H9 (cell line): ENCODE measurements at regions not wholly inside any gene's neighbourhood (a gene's known extent, or its start where the extent isn't known, plus 50 kb on each side); places are given as distances from the start of the nearest gene placed in this dataset.

ENCODE experiments used
- DNase-seq: peaks from one replicate; pipeline ENCODE4 v3.0.0-alpha.2; 2017
- H2AFZ ChIP-seq: one replicate; pipeline ENCODE4 v1.6.1; 2013; ENCODE audit warnings: mild to moderate bottlenecking, low read length, control low read depth, moderate library complexity
- H2AK5ac ChIP-seq: 2 replicates; pipeline ENCODE4 v1.6.1; 2013; ENCODE audit warnings: low read length, control low read depth, mixed read lengths; ENCODE audit not compliant: insufficient read length
- H2BK120ac ChIP-seq: one replicate; pipeline ENCODE4 v1.6.1; 2013; ENCODE audit warnings: low read depth, mild to moderate bottlenecking, low read length, control low read depth, inconsistent platforms; ENCODE audit not compliant: poor library complexity, severe bottlenecking
- H2BK12ac ChIP-seq: 2 replicates; pipeline ENCODE4 v1.6.1; 2013; ENCODE audit warnings: low read length, control low read depth, mixed read lengths, low read depth; ENCODE audit not compliant: insufficient read length
- H2BK15ac ChIP-seq: 2 replicates; pipeline ENCODE4 v1.6.1; 2013; ENCODE audit warnings: low read depth, low read length, control low read depth
- H2BK20ac ChIP-seq: one replicate; pipeline ENCODE4 v1.6.1; 2013; ENCODE audit warnings: low read depth, mild to moderate bottlenecking, low read length, control low read depth, inconsistent platforms; ENCODE audit not compliant: poor library complexity, severe bottlenecking
- H2BK5ac ChIP-seq: 2 replicates; pipeline ENCODE4 v1.6.1; 2013; ENCODE audit warnings: low read length, control low read depth, mixed read lengths; ENCODE audit not compliant: insufficient read length
- H3K14ac ChIP-seq: 2 replicates; pipeline ENCODE4 v1.6.1; 2013; ENCODE audit warnings: low read length, control low read depth; ENCODE audit not compliant: insufficient read depth
- H3K18ac ChIP-seq: 2 replicates; pipeline ENCODE4 v1.6.1; 2013; ENCODE audit warnings: low read depth, mild to moderate bottlenecking, mixed read lengths, low read length, control low read depth; ENCODE audit not compliant: insufficient read length
- H3K23ac ChIP-seq: 2 replicates; pipeline ENCODE4 v1.6.1; 2013; ENCODE audit warnings: low read length, control low read depth, mixed read lengths, low read depth; ENCODE audit not compliant: insufficient read length
- H3K23me2 ChIP-seq: 2 replicates; pipeline ENCODE4 v1.6.1; 2013; ENCODE audit warnings: low read depth, mild to moderate bottlenecking, mixed read lengths, low read length, control low read depth; ENCODE audit not compliant: insufficient read length, poor library complexity, severe bottlenecking
- H3K27ac ChIP-seq: 2 replicates; pipeline ENCODE4 v1.5.1; 2013; ENCODE audit warnings: low read length, control low read depth, mixed read lengths, low read depth; ENCODE audit not compliant: insufficient read length
- H3K27me3 ChIP-seq: 2 replicates; pipeline ENCODE4 v1.6.1; 2013; ENCODE audit warnings: low read length, control low read depth, inconsistent platforms; ENCODE audit not compliant: insufficient read depth
- H3K4ac ChIP-seq: 2 replicates; pipeline ENCODE4 v1.6.1; 2013; ENCODE audit warnings: low read depth, mild to moderate bottlenecking, control low read depth, inconsistent platforms, low read length, moderate library complexity
- H3K4me1 ChIP-seq: 2 replicates; pipeline ENCODE4 v1.6.1; 2013; ENCODE audit warnings: low read length, control low read depth, inconsistent platforms; ENCODE audit not compliant: insufficient read depth
- H3K4me2 ChIP-seq: 2 replicates; pipeline ENCODE4 v1.6.1; 2013; ENCODE audit warnings: low read length, control low read depth, mixed read lengths; ENCODE audit not compliant: insufficient read length, insufficient read depth
- H3K56ac ChIP-seq: 2 replicates; pipeline ENCODE4 v1.6.1; 2013; ENCODE audit warnings: low read depth, mild to moderate bottlenecking, mixed read lengths, low read length, control low read depth; ENCODE audit not compliant: insufficient read length
- H3K79me1 ChIP-seq: 2 replicates; pipeline ENCODE4 v1.6.1; 2013; ENCODE audit warnings: low read depth, mild to moderate bottlenecking, moderate library complexity, low read length, control low read depth, inconsistent platforms; ENCODE audit not compliant: insufficient read depth, poor library complexity, severe bottlenecking
- H3K79me2 ChIP-seq: 2 replicates; pipeline ENCODE4 v1.6.1; 2013; ENCODE audit warnings: low read length, control low read depth, inconsistent platforms; ENCODE audit not compliant: insufficient read depth
- H3K9ac ChIP-seq: 2 replicates; pipeline ENCODE4 v1.6.1; 2013; ENCODE audit warnings: low read length, control low read depth, mixed read lengths; ENCODE audit not compliant: insufficient read length; ENCODE audit errors: extremely low read depth
- H3K9me3 ChIP-seq: one replicate; pipeline ENCODE4 v1.6.1; 2013; ENCODE audit warnings: low read depth, low read length, inconsistent platforms; ENCODE audit not compliant: control insufficient read depth
- H3T11ph ChIP-seq: one replicate; pipeline ENCODE4 v1.6.1; 2013; ENCODE audit warnings: mild to moderate bottlenecking, low read length, control low read depth, inconsistent platforms
- H4K20me1 ChIP-seq: one replicate; pipeline ENCODE4 v1.6.1; 2013; ENCODE audit not compliant: control insufficient read depth, insufficient read length, insufficient read depth
- H4K5ac ChIP-seq: 2 replicates; pipeline ENCODE4 v1.6.1; 2013; ENCODE audit warnings: low read depth, mild to moderate bottlenecking, mixed read lengths, low read length, control low read depth; ENCODE audit not compliant: insufficient read length
- H4K8ac ChIP-seq: replicated peaks from 2 replicates; pipeline ENCODE4 v1.6.1; 2013; ENCODE audit warnings: low read length, control low read depth, mixed read lengths, low read depth; ENCODE audit not compliant: insufficient read length
- H4K91ac ChIP-seq: 2 replicates; pipeline ENCODE4 v1.6.1; 2013; ENCODE audit warnings: low read depth, mild to moderate bottlenecking, moderate library complexity, mixed read lengths, low read length, control low read depth; ENCODE audit not compliant: insufficient read length
- H3K27ac Mint-ChIP-seq, 3 experiments: 2 replicates in 2 of 3; 3 replicates in 1 of 3; pipeline ENCODE4 v1.8.0; 2020 to 2021; ENCODE audit warnings: mixed read lengths in 3 of 3, mild to moderate bottlenecking in 1 of 3, moderate library complexity in 1 of 3
- H3K27me3 Mint-ChIP-seq: 2 replicates; pipeline ENCODE4 v1.8.0; 2021; ENCODE audit warnings: low read depth, mild to moderate bottlenecking, moderate library complexity, mixed read lengths
- H3K36me3 Mint-ChIP-seq, 3 experiments: 2 replicates in 2 of 3; 3 replicates in 1 of 3; pipeline ENCODE4 v1.8.0; 2020 to 2021; ENCODE audit warnings: low read depth in 3 of 3, mixed read lengths in 3 of 3; ENCODE audit not compliant: insufficient read depth in 1 of 3
- H3K4me1 Mint-ChIP-seq, 2 experiments: 2 replicates each; pipeline ENCODE4 v1.8.0; 2020; ENCODE audit warnings: mixed read lengths in 2 of 2
- H3K4me3 Mint-ChIP-seq, 2 experiments: 2 replicates in 1 of 2; 3 replicates in 1 of 2; pipeline ENCODE4 v1.8.0; 2020 to 2021; ENCODE audit warnings: mild to moderate bottlenecking in 2 of 2, mixed read lengths in 2 of 2, moderate library complexity in 1 of 2
- H3K9me3 Mint-ChIP-seq, 2 experiments: 2 replicates in 1 of 2; 3 replicates in 1 of 2; pipeline ENCODE4 v1.8.0; 2020; ENCODE audit warnings: mild to moderate bottlenecking in 2 of 2, mixed read lengths in 2 of 2, moderate library complexity in 1 of 2
- CTCF ChIP-seq: fragments of 200-600 bp; sonication (generic); conservative IDR thresholded peaks from 3 replicates; pipeline ENCODE4 v1.8.0; 2021; ENCODE audit warnings: antibody characterized with exemption, mild to moderate bottlenecking
- WGBS: extraction: QIAGEN DNeasy Blood & Tissue Kit; methylation state at CpG from one replicate; pipeline ENCODE4 v1.1.7; 2013; ENCODE audit warnings: missing lambda C conversion rate, low lambda C conversion rate, mixed read lengths; ENCODE audit not compliant: insufficient read length; ENCODE audit errors: extremely low coverage; 5-methylcytosine and 5-hydroxymethylcytosine counted together

GRCh38 chr11:43547430-43547831, 133.1 kb upstream of the HSD17B12 start:
- Histone ChIP-seq H3K4me1 (peaks cover 3% of the 10 kb centered on the region; the same call in 1 of the 2 replicates), H4K91ac (no peak overlapping the region), H3K9ac (no peak overlapping the region), H2AFZ (no peak overlapping the region), H3K23me2 (no peaks in the 10 kb centered on the region), H3T11ph (no peak overlapping the region), H2BK20ac (no peak overlapping the region), H4K20me1 (no peaks in the 10 kb centered on the region), H4K8ac (no peak overlapping the region), H3K14ac (0 out of 2 replicates have a peak overlapping the region, but pooled peaks have one; percentile 38), H3K18ac (peak overlapping the region; percentile 13), H3K27ac (no peak overlapping the region), H2BK12ac (no peak overlapping the region), H4K5ac (no peak overlapping the region), H2BK120ac (no peak overlapping the region), H2BK15ac (no peak overlapping the region), H2BK5ac (no peak overlapping the region), H3K4ac (no peak overlapping the region), H3K79me2 (no peaks in the 10 kb centered on the region; the same call in 1 of the 2 replicates), H3K4me2 (peak overlapping the region; percentile 12), H3K79me1 (no peaks in the 10 kb centered on the region), H2AK5ac (no peak overlapping the region), H3K56ac (no peak overlapping the region), H3K9me3 (no peaks in the 10 kb centered on the region), H3K23ac (no peak overlapping the region), H3K27me3 (peaks cover 13% of the 10 kb centered on the region)
- WGBS, result no CpG with 5 or more reads among the region's 33 CpGs
- Mint-ChIP-seq H3K9me3 (peaks cover 2 to 4% of the 10 kb centered on the region in 2 experiments; a peak in 3 of 5 replicates), H3K4me3 (peak overlapping the region; percentile 58 to 76), H3K27ac (no peak overlapping the region), H3K4me1 (peaks cover 14 to 18% of the 10 kb centered on the region in 2 experiments), H3K36me3 (peaks cover 0 to 5% (median 2%) of the 10 kb centered on the region in 3 experiments; a peak in 3 of 7 replicates), H3K27me3 (peaks cover 80% of the 10 kb centered on the region)
- no peak for TF ChIP-seq CTCF
- DNase-seq, result no peak
